Iris pigment epithelial cell (primary cell): ENCODE measurements at regions not wholly inside any gene's neighbourhood (a gene's known extent, or its start where the extent isn't known, plus 50 kb on each side); places are given as distances from the start of the nearest gene placed in this dataset.
A peak's percentile ranks its signal among the peaks of the same experiment; 100 is the strongest.

Experiments used
- DNase-seq: peaks from one replicate; pipeline ENCODE4 v3.0.0-alpha.2; 2011; ENCODE audit warnings: low read depth

- DNase-seq: no peak
Observed at GRCh38 chrX:116226665-116227484, 56.3 kb downstream of the AGTR2 start.

- DNase-seq: peak; percentile 62
Observed at GRCh38 chrX:116230130-116230898, 59.8 kb downstream of the AGTR2 start.

- peak; percentile 91 for DNase-seq
Observed at GRCh38 chrX:116232833-116233232, 62.3 kb downstream of the AGTR2 start.

- DNase-seq: peak; percentile 50
Observed at GRCh38 chrX:116236666-116237065, 66.1 kb downstream of the AGTR2 start.

- no peak for DNase-seq
Observed at GRCh38 chrX:116238093-116238492, 67.5 kb downstream of the AGTR2 start.

- DNase-seq: no peak
Observed at GRCh38 chrX:116238567-116239255, 68.2 kb downstream of the AGTR2 start.

- DNase-seq: peak; percentile 51
Observed at GRCh38 chrX:116239944-116240840, 69.6 kb downstream of the AGTR2 start.

GRCh38 chrX:116241001-116241400, 70.5 kb downstream of the AGTR2 start:
- peak; percentile 12 for DNase-seq

GRCh38 chrX:116243039-116243438, 72.5 kb downstream of the AGTR2 start:
- no peak for DNase-seq

- peak; percentile 55 for DNase-seq
Observed at GRCh38 chrX:116246261-116246660, 75.7 kb downstream of the AGTR2 start.

GRCh38 chrX:116267511-116268040, 97.0 kb downstream of the AGTR2 start:
- no peak for DNase-seq

GRCh38 chrX:116272322-116272721, 101.8 kb downstream of the AGTR2 start:
- DNase-seq: peak; percentile 97

GRCh38 chrX:116272861-116273260, 102.3 kb downstream of the AGTR2 start:
- DNase-seq: peak; percentile 30

GRCh38 chrX:116276261-116276660, 105.7 kb downstream of the AGTR2 start:
- DNase-seq: no peak

- no peak for DNase-seq
Observed at GRCh38 chrX:116277351-116278225, 107.0 kb downstream of the AGTR2 start.

- no peak for DNase-seq
Observed at GRCh38 chrX:116278826-116279225, 108.3 kb downstream of the AGTR2 start.

GRCh38 chrX:116281106-116281505, 110.6 kb downstream of the AGTR2 start:
- DNase-seq: no peak

GRCh38 chrX:116282751-116283150, 112.2 kb downstream of the AGTR2 start:
- DNase-seq: no peak

GRCh38 chrX:116284400-116284799, 113.9 kb downstream of the AGTR2 start:
- DNase-seq: peak; percentile 34

GRCh38 chrX:116285501-116285900, 115.0 kb downstream of the AGTR2 start:
- DNase-seq: peak; percentile 22
